Choroid plexus epithelial cell (primary cell): ENCODE measurements at regions not wholly inside any gene's neighbourhood (a gene's known extent, or its start where the extent isn't known, plus 50 kb on each side); places are given as distances from the start of the nearest gene placed in this dataset.

Source experiments
- DNase-seq: peaks from one replicate; pipeline ENCODE4 v3.0.0-alpha.2; 2010; ENCODE audit warnings: low read depth
- H3K4me3 ChIP-seq: 2 replicates; pipeline ENCODE4 v1.5.1; 2011; ENCODE audit warnings: low read depth, mild to moderate bottlenecking, control low read depth, low read length, moderate library complexity
- CTCF ChIP-seq: conservative IDR thresholded peaks from 2 replicates; pipeline ENCODE4 v1.5.1; 2011; ENCODE audit warnings: low read depth, mild to moderate bottlenecking, control low read depth, inconsistent platforms, low read length, moderate library complexity

- no peak for TF ChIP-seq CTCF
These were observed 70.0 kb upstream of the ZNF469 start for GRCh38 chr16:88312732-88313131.

GRCh38 chr16:88314991-88315542 lies 67.7 kb upstream of the ZNF469 start:
- no peak for TF ChIP-seq CTCF
- no peak overlapping the region for H3K4me3 ChIP-seq
- no peak for DNase-seq

More at GRCh38 chr16:88312732-88313131, 70.0 kb upstream of the ZNF469 start:
- no peak for DNase-seq
- H3K4me3 ChIP-seq: no peak overlapping the region

GRCh38 chr16:88315543-88316105 lies 67.1 kb upstream of the ZNF469 start:
- no peak overlapping the region for H3K4me3 ChIP-seq
- peak; percentile 67 for DNase-seq
- no peak for TF ChIP-seq CTCF

GRCh38 chr16:88316151-88316550 lies 66.6 kb upstream of the ZNF469 start:
- no peak for DNase-seq
- no peak overlapping the region for H3K4me3 ChIP-seq
- no peak for TF ChIP-seq CTCF

- no peak for TF ChIP-seq CTCF
- no peak overlapping the region for H3K4me3 ChIP-seq
- DNase-seq: no peak
These were observed 65.7 kb upstream of the ZNF469 start for GRCh38 chr16:88316941-88317612.

- TF ChIP-seq CTCF: no peak
- H3K4me3 ChIP-seq: no peak overlapping the region
- DNase-seq: peak; percentile 55
These were observed 65.2 kb upstream of the ZNF469 start for GRCh38 chr16:88317613-88317965.

GRCh38 chr16:88318051-88318450 lies 64.7 kb upstream of the ZNF469 start:
- TF ChIP-seq CTCF: no peak
- DNase-seq: no peak
- H3K4me3 ChIP-seq: no peak overlapping the region
